GM12864 (cell line): ENCODE measurements at regions not wholly inside any gene's neighbourhood (a gene's known extent, or its start where the extent isn't known, plus 50 kb on each side); places are given as distances from the start of the nearest gene placed in this dataset.

Experiments
- DNase-seq: peaks from one replicate; pipeline ENCODE4 v3.0.0-alpha.2; 2011; ENCODE audit warnings: low read depth
- H3K4me3 ChIP-seq: 2 replicates; pipeline ENCODE4 v1.5.1; 2011; ENCODE audit warnings: mild to moderate bottlenecking, low read depth, low read length, control low read depth
- TF ChIP-seq, protein P1 (sequence below): IDR thresholded peaks from 2 replicates; pipeline ENCODE4 v1.5.1; 2011; ENCODE audit warnings: low read depth, mild to moderate bottlenecking, moderate library complexity, low read length, control low read depth, inconsistent platforms; ENCODE audit errors: missing control alignments

DNA sequence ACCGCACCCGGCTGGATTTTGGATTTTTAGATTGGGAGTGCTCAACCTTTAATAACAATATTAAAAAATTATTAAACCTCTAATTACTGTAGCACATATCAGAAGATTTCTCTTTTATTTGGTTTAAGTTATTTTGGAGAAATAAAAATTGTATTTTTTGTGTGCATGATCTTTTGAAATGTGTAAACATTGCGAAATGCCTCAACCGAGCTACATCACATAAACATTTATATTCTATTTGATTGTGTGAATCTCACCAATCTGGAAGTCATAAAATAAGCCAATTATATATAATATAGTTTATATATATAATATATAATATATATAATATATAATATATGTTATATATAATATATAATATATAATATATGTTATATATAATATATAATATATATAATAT lies 696.2 kb upstream of the RBFOX1 start:
- DNase-seq, result no peak
- no peak overlapping the region for H3K4me3 ChIP-seq
- TF ChIP-seq, protein P1, sequence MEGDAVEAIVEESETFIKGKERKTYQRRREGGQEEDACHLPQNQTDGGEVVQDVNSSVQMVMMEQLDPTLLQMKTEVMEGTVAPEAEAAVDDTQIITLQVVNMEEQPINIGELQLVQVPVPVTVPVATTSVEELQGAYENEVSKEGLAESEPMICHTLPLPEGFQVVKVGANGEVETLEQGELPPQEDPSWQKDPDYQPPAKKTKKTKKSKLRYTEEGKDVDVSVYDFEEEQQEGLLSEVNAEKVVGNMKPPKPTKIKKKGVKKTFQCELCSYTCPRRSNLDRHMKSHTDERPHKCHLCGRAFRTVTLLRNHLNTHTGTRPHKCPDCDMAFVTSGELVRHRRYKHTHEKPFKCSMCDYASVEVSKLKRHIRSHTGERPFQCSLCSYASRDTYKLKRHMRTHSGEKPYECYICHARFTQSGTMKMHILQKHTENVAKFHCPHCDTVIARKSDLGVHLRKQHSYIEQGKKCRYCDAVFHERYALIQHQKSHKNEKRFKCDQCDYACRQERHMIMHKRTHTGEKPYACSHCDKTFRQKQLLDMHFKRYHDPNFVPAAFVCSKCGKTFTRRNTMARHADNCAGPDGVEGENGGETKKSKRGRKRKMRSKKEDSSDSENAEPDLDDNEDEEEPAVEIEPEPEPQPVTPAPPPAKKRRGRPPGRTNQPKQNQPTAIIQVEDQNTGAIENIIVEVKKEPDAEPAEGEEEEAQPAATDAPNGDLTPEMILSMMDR, result no peak

DNA sequence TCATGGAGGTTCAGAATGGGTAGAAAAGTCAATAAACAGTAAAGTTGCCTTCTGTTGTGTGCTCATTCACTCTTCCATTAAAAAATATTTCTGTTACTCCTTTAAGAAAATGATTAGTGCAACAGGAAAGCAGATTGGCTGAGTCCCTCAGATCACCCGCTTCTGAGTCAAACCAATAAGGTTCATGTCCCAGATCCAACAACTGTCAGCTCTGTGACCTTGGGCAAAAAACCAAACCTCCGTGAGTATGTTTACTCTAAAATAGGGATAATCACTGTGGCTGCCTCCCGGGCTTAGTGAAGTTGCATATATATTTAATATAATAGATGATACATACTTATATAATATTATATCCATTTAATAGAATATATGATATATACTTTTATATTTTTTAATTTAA lies 698.5 kb upstream of the RBFOX1 start:
- no peak for DNase-seq
- TF ChIP-seq, protein P1, result no peak

DNA sequence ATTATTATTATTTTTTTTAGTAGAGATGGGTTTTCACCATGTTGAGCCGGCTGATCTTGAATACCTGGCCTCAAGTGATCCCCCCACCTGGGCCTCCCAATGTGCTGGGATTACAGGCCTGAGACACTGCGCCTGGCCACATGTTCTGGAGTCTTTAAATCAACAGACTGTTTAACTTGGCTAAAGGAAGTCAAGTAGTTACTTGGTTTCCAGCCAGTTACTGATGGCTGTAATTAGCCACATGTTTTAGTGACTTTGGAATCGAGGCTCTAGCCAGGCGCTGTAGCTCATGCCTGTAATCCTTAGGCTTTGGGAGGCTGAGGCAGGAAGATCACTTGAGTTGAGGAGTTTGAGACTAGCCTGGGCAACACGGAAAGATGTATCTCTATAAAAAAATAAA lies 699.2 kb upstream of the RBFOX1 start:
- TF ChIP-seq, protein P1, result no peak
- no peak for DNase-seq

More for the DNA sequence above, 698.5 kb upstream of the RBFOX1 start:
- H3K4me3 ChIP-seq, result no peak overlapping the region

DNA sequence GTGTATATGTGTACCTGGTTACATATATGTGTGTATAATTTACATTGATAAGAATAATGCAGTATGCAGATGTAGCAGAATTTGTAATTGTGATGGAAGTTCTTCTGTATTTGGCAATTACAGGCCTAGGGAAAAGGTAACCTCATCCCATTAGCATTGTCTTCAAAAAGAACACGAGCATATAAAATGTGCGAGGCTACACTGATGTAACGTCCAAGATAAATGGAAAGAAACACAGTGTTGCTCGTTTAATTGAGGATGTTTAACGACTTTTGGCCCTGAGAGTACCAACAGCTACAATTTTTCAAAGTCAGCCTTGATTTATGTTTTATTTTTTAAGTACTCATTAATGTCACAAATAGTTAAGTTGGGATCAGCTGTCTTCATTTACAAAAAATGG lies 703.5 kb upstream of the RBFOX1 start:
- TF ChIP-seq, protein P1, result no peak
- DNase-seq, result no peak
- H3K4me3 ChIP-seq, result no peak overlapping the region

More for the DNA sequence above, 699.2 kb upstream of the RBFOX1 start:
- no peak overlapping the region for H3K4me3 ChIP-seq

DNA sequence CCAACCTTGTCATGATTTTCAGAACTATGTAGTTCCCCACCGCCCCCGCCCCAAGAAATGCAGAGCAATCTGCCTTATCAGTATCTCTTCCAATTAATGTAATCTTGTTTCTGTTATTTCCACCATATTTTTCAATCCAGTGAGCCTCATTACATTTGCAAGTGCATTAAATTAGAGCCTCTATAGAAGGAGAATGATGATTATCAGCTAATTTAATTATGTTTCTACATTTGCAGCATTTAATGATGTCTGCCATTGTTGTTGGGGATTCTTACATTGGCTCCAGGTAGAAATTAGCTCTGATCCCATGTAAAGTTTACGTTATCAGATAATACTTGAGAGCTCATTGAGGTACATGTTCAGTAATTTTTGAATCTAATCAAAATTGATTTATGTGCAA lies 707.0 kb upstream of the RBFOX1 start:
- H3K4me3 ChIP-seq, result no peak overlapping the region
- no peak for DNase-seq
- TF ChIP-seq, protein P1, result no peak

DNA sequence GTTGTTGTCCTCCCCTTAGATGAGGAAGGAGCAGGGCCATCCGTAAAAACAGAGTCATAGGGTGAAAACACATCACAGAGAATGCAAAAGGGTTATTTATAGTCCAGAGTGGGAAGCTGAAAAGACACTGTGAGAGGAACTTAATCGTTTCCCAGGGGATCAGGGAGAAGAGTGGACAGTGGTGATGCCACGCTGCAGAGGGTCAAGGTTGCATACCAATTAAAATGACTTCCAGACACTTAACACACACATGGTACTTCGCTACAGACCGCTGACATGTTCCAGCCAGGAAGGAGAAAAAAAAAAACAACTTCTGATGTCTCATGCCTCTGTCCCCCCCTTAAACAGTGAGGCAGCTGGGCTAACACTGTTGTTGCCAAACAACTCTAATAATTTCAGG lies 713.8 kb upstream of the RBFOX1 start:
- H3K4me3 ChIP-seq, result no peak overlapping the region
- TF ChIP-seq, protein P1, result no peak
- no peak for DNase-seq

DNA sequence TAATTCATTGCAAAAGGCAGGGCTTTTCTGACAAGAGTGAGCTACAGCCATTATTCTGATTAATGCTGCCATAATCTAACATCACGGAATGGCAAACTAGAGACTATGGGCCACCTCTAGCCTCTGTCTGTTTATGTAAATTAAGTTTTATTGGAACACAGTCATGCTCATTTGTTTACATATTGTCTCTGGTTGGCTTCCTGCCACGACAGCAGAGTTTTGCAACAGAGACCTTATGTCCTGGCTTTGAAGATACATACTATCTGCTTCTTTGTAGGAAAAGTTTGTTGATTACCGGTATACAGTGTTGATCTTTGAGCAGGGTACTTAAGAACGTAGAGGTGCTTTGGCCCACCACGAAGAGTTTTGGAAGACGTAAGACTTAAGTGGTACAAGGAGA lies 715.9 kb upstream of the RBFOX1 start:
- H3K4me3 ChIP-seq, result no peak overlapping the region
- DNase-seq, result no peak
- TF ChIP-seq, protein P1, result no peak
